ENCODE measurements at regions not wholly inside any gene's neighbourhood (a gene's known extent, or its start where the extent isn't known, plus 50 kb on each side); places are given as distances from the start of the nearest gene placed in this dataset.

DNA sequence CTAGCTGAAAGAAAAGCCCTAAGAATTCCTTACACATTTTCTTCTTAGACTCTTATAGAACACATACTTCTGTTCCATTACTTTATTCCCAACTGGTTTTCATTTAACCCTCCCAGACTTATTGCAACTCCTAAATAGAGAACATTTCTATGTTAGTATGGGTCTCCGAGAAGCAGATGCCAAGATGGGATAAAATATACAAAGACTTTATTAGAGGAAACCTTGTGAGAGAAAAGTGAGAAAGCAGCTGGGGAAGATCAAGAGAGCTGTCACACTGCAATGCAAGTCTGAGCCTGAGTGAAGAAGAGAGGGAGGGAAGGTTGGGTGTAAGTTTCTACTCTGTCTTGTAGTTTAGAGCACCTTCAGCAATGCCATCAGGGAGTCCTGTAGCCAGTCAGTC, 979.3 kb downstream of the IGSF11 start:
- no peaks in the 10 kb centered on the region for H3K27me3 Mint-ChIP-seq
- no peaks in the 10 kb centered on the region for H3K36me3 Mint-ChIP-seq
- no peak overlapping the region for H3K4me3 Mint-ChIP-seq
- H3K27ac Mint-ChIP-seq = no peak overlapping the region
- TF ChIP-seq, protein P1, sequence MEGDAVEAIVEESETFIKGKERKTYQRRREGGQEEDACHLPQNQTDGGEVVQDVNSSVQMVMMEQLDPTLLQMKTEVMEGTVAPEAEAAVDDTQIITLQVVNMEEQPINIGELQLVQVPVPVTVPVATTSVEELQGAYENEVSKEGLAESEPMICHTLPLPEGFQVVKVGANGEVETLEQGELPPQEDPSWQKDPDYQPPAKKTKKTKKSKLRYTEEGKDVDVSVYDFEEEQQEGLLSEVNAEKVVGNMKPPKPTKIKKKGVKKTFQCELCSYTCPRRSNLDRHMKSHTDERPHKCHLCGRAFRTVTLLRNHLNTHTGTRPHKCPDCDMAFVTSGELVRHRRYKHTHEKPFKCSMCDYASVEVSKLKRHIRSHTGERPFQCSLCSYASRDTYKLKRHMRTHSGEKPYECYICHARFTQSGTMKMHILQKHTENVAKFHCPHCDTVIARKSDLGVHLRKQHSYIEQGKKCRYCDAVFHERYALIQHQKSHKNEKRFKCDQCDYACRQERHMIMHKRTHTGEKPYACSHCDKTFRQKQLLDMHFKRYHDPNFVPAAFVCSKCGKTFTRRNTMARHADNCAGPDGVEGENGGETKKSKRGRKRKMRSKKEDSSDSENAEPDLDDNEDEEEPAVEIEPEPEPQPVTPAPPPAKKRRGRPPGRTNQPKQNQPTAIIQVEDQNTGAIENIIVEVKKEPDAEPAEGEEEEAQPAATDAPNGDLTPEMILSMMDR (conservative IDR thresholded peaks at IDR 0.05) = no peak
- no peak for DNase-seq (ENCODE audit: extremely low spot score, unreplicated experiment)
- H3K4me1 Mint-ChIP-seq (ENCODE audit: unreplicated experiment) = no peaks in the 10 kb centered on the region
- H3K9me3 Mint-ChIP-seq = peaks cover 6% of the 10 kb centered on the region

DNA sequence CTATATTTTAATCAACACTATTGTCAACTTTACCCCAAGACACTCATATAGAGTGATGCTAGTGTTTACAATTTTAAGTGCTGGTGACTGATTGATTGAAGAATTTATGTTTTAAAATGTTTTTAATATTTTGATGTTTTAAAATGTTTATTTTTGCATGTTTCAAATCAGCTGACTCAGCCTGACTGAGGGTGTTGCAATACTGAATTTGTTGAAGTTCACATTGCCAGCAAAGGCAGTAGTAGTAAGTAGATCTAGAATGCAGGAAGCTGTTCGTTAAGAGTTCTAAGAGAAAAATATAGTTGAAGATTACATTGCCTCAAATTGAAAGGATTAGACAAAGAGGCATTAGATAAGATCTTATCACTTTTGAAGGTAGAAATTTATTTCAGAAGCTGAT, 977.6 kb downstream of the IGSF11 start:
- no peaks in the 10 kb centered on the region for H3K9me3 Mint-ChIP-seq
- no peaks in the 10 kb centered on the region for H3K27me3 Mint-ChIP-seq

DNA sequence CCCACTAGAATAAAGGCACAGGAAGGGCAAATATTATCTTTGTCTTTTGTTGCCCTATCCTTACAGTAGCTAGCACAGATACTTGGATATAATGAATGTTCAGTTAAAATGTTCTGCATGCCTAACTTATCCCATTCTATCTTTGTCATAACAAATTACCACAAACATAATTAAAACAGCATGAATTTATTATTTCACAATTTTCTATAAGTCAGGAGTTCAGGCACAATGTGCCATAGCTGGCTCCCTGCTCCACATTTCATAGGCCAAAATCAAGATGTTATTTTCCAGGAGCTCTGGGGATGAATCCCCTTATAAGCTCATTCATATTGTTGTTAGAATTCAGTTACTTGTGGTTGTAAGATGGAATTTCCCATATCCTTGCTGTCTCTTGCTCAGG, 975.5 kb downstream of the IGSF11 start:
- no peak overlapping the region for H3K27ac Mint-ChIP-seq
- H3K36me3 Mint-ChIP-seq = no peaks in the 10 kb centered on the region
- no peaks in the 10 kb centered on the region for H3K4me1 Mint-ChIP-seq (ENCODE audit: unreplicated experiment)
- TF ChIP-seq, protein P1 (conservative IDR thresholded peaks at IDR 0.05) = no peak
- no peaks in the 10 kb centered on the region for H3K27me3 Mint-ChIP-seq
- no peak overlapping the region for H3K4me3 Mint-ChIP-seq
- no peak for DNase-seq (ENCODE audit: extremely low spot score, unreplicated experiment)
- H3K9me3 Mint-ChIP-seq = no peaks in the 10 kb centered on the region

More for the DNA sequence above, 977.6 kb downstream of the IGSF11 start:
- TF ChIP-seq, protein P1 (conservative IDR thresholded peaks at IDR 0.05) = no peak
- no peak overlapping the region for H3K4me3 Mint-ChIP-seq
- DNase-seq (ENCODE audit: extremely low spot score, unreplicated experiment) = no peak
- H3K36me3 Mint-ChIP-seq = no peaks in the 10 kb centered on the region
- no peak overlapping the region for H3K27ac Mint-ChIP-seq
- H3K4me1 Mint-ChIP-seq (ENCODE audit: unreplicated experiment) = no peaks in the 10 kb centered on the region

DNA sequence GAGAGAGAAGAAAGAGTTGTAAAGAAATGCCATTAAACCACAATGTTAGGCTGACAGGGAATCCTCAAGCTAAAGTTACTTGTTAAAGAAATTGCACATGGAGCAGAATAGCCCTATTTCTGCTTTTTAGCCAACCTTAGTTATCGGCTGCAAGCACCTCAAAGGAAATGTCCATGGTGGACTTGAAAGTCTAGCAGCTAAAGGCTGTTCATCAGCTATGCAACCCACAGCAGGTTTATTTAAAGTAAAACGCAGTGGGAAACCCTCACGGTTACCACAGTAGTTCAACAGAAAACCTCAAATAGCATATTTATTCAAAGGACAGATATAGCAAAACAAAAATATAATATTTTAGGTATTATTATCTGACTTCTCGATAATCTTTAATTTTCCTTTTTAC, 967.2 kb downstream of the IGSF11 start:
- TF ChIP-seq, protein P1 (conservative IDR thresholded peaks at IDR 0.05) = no peak
- Mint-ChIP-seq H3K4me3 (no peak overlapping the region), H3K4me1 (ENCODE audit: unreplicated experiment) (no peaks in the 10 kb centered on the region), H3K27ac (no peak overlapping the region), H3K27me3 (no peaks in the 10 kb centered on the region), H3K9me3 (no peaks in the 10 kb centered on the region), H3K36me3 (no peaks in the 10 kb centered on the region)
- DNase-seq (ENCODE audit: extremely low spot score, unreplicated experiment) = no peak

DNA sequence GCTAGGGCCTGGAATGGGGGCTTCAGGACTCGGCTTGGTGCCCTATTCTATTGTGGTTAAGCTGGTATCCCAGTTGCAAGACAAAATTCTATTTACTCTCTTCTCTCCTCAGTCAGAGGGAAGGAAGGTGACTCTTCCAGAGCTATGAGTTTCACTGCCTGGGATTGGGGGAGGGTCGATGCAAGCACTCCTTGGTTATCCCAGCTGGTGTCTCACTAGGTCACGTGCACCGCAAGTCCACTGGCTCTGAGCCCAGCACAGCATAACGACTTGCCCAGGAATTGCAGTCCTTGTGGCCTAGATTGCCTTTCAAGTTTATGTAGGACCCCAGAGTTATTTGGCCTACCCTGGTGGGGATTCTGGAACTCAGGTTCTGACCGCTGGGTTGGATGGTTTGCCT, 958.8 kb downstream of the IGSF11 start:
- Mint-ChIP-seq H3K27me3 (no peaks in the 10 kb centered on the region), H3K9me3 (peaks cover 10% of the 10 kb centered on the region)

More for the DNA sequence above, 958.8 kb downstream of the IGSF11 start:
- Mint-ChIP-seq H3K4me3 (no peak overlapping the region), H3K27ac (no peak overlapping the region), H3K36me3 (no peaks in the 10 kb centered on the region), H3K4me1 (ENCODE audit: unreplicated experiment) (peaks cover 3% of the 10 kb centered on the region)
- TF ChIP-seq, protein P1 (conservative IDR thresholded peaks at IDR 0.05) = no peak
- no peak for DNase-seq (ENCODE audit: extremely low spot score, unreplicated experiment)

All from type B pancreatic cell (in vitro differentiated cells).